ENCODE measurements at regions not wholly inside any gene's neighbourhood (a gene's known extent, or its start where the extent isn't known, plus 50 kb on each side); places are given as distances from the start of the nearest gene placed in this dataset.

GRCh38 chr10:16232441-16232840 lies 204.4 kb upstream of the PTER start:
- TF ChIP-seq CTCF (IDR thresholded peaks at IDR 0.05) (no peak), POLR2A (IDR thresholded peaks at IDR 0.05) (no peak)
